ENCODE measurements at regions not wholly inside any gene's neighbourhood (a gene's known extent, or its start where the extent isn't known, plus 50 kb on each side); places are given as distances from the start of the nearest gene placed in this dataset.

DNA sequence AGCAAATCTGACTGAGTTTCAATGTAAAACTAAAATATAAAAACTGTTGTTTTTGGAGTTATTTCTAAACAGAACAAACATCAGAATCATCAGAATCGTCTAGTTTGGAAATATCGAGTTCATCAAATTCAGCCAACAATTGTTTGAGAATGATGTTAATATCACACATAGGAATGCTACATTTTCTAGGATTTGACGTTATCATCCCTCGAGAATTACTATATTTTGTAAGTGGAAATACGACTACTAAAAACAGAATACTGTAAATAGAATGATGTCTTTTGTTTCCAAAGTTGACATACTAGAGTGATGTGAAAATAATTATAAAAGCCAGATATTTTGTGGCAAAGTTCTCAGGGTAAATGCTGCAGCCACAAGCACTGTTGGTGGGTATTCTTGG, 805.9 kb downstream of the TLE1 start:
- DNase-seq = no peak

GRCh38 chr9:80881940-80882339, 807.4 kb downstream of the TLE1 start:
- no peak for DNase-seq

GRCh38 chr9:80881320-80881719, 808.0 kb downstream of the TLE1 start:
- no peak for DNase-seq

DNA sequence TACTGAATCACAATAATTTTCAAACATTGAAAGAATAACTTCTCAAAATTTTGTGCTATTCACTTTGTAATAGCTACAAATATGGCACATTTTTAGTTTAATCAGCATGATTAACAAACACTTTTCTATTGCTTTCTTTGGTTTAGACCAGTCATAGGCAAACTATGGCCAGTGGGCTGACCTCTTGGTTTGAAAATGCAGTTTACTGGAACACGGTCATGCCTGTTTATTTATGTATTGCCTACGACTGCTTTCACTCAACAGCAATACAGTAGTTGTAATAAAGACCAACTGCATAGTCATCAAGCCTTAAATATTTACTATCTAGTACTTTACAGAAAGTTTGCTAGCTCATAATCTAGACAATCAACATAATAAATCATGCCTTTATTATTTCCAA, 810.8 kb downstream of the TLE1 start:
- DNase-seq = no peak

GRCh38 chr9:80875947-80876346, 813.4 kb downstream of the TLE1 start:
- DNase-seq = no peak

DNA sequence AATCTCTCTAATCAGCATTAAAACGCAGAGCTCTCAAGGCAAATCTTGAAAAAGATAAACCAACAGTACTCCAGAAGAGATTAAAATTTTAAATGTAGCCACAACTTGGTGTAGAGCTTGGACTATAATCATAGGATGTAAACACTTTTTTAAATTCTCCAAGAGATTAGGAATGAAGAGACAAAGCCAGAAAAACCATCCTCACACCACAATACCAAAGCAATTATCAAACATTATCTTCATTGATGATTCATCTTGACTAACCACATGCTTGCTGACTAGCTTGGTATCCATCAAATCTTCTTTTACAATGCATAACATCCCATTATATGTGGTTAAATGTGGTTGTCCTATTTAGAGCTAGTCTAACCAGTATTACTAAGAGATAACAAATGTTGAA, 815.1 kb downstream of the TLE1 start:
- DNase-seq = no peak

GRCh38 chr9:80873861-80874260, 815.5 kb downstream of the TLE1 start:
- DNase-seq = no peak

DNA sequence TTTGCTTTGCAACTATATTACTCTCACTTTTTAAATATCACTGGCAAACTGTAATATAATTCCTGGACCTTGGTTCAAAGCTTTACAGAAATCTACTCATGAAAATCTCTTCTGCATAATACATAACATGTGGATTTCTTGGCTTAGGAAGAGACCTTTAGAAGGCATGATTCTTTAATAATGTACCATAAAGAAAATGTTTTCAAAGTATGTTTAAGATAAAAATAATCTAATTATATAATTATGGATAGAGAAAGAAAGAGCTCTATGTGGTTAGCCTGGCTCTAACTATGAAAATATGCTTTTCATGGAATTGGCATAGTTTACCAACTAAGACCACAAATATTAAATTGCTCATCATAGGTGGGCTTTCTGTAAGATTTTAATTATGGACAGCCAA, 817.8 kb downstream of the TLE1 start:
- DNase-seq = no peak

- no peak for DNase-seq
These were observed 821.6 kb downstream of the TLE1 start for GRCh38 chr9:80867731-80868130.

- DNase-seq = no peak
These were observed 822.6 kb downstream of the TLE1 start for GRCh38 chr9:80866576-80867227.

- no peak for DNase-seq
These were observed 823.2 kb downstream of the TLE1 start for GRCh38 chr9:80866121-80866520.

GRCh38 chr9:80843028-80843427, 846.3 kb downstream of the TLE1 start:
- DNase-seq = no peak

DNA sequence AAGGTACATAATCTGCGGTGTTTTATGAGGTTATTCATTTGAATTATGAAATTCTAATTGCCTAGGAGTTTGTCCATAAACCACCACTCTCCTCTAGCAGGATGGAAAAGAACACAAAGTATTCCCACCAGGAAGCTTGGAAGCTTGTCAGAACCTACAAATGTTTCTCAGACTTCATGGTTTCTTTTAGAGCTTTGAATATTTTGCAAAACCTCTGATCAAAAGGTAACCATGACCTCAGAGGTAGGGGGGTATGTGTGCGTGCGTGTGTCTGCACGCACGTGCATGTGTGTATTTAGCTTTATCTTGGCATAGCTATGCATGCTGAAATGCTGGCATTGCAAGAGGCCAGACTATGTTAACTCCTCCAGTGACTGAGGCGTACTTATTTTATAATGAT, 847.0 kb downstream of the TLE1 start:
- no peak for DNase-seq

GRCh38 chr9:80841888-80842287, 847.5 kb downstream of the TLE1 start:
- no peak for DNase-seq

- no peak for DNase-seq
These were observed 849.3 kb downstream of the TLE1 start for GRCh38 chr9:80839821-80840675.

DNA sequence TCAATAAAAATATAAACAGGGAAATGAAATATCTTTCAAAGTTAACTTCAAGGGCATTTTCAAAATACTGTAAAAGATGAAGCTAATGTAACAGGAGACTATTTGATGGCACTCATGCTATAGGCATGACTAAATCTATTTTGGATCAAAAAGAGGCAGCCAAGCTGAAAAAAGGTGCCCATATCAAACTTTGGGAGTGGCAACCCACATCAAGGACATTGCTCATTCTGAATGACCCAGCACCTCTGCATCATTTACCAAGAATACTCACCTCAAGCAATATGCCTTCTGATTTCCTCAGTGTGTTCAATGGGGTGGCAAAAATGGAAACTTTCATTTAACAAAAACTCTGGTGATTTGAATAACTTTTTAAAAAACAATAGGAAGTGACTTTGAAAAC, 853.3 kb downstream of the TLE1 start:
- no peak for DNase-seq

GRCh38 chr9:80831751-80832150, 857.6 kb downstream of the TLE1 start:
- DNase-seq = no peak

DNA sequence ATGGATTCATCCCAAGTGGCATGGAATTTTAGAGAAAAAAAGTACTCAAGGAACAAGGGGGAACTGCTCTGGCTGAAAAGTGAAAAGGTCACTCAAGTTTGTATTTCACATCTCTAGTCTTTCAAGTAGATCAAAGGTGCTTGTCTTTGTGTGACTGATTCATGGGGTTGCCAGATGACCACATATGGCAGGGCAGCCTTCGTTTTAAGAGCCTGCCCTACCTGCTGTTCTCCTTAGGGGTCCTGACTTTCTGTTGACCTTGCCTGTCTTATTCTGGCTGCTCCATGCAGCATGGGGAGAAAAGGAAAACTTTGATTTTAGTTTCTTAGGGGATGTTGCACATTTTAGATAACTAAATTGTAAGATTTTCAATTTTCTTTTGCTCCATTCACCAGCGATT, 877.7 kb downstream of the TLE1 start:
- no peak for DNase-seq

GRCh38 chr9:80811003-80811402, 878.3 kb downstream of the TLE1 start:
- DNase-seq = no peak

DNA sequence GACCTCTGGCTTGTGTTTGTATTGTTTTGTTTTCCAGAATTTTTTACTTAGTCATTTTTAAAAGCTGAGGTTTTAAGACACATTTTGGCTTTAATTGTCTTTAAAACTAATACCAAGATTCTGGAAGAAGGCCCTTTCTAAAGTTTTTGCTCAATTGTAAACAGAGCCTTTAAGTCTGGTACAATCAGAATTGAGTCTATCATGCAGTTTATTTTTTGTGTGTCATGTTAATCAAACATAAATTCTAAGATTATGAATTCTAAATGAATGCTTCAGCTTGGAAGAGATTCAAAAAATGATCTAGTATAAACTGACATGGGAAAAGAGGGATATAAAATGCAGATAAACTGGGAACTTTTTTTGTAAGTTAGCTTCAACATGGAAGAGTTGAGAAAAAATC, 882.7 kb downstream of the TLE1 start:
- no peak for DNase-seq

GRCh38 chr9:80804873-80805272, 884.5 kb downstream of the TLE1 start:
- no peak for DNase-seq

- no peak for DNase-seq
These were observed 891.3 kb downstream of the TLE1 start for GRCh38 chr9:80797831-80798688.

- DNase-seq = no peak
These were observed 892.1 kb downstream of the TLE1 start for GRCh38 chr9:80797101-80797829.

All from activated CD8-positive, alpha-beta memory T cell treated with anti-CD3 and anti-CD28 coated beads, Interleukin-2, amount 50 U/mL, for 48 hours (primary cell).